Keratinocyte (primary cell): ENCODE measurements at regions not wholly inside any gene's neighbourhood (a gene's known extent, or its start where the extent isn't known, plus 50 kb on each side); places are given as distances from the start of the nearest gene placed in this dataset.

Experiments used
- CTCF ChIP-seq, 3 experiments: IDR thresholded peaks in 1 of 3; conservative IDR thresholded peaks in 1 of 3; optimal IDR thresholded peaks in 1 of 3; 2 replicates in 2 of 3; 3 replicates in 1 of 3; pipeline versions ENCODE3 to v1.5.1; 2011; ENCODE audit warnings: low read length in 3 of 3, mild to moderate bottlenecking in 3 of 3, moderate library complexity in 2 of 3, control low read depth in 1 of 3, inconsistent platforms in 1 of 3; ENCODE audit not compliant: insufficient read depth in 2 of 3; ENCODE audit errors: extremely low read depth in 1 of 3
- EZH2 ChIP-seq: IDR thresholded peaks from one replicate; pipeline ENCODE4 v1.6.1; 2012; ENCODE audit warnings: inconsistent platforms, mild to moderate bottlenecking, low read length, moderate library complexity

DNA sequence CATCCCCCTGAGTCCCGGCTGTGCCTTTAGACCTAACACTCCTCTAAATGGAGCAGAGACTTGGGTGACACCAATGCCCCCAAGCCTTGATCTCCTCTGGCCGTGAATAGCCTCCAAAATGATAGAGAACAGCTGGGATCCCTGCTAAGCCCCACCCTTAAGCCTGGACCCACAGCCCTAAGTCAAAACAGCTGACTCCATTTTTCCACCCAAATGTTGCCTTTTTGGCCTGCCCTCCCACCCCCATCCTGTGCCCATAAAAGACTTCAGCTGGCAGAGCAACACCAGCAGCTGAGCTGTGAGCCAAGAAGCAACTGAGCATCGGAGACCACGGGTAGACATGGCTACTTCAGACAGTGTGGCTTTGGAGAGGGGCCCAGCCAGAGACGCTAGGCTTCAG lies 420.8 kb downstream of the NPHP4 start:
- TF ChIP-seq CTCF (optimal IDR thresholded peaks at IDR 0.05 in 1 of 3, IDR thresholded peaks at IDR 0.05 in 1 of 3, conservative IDR thresholded peaks at IDR 0.05 in 1 of 3; ENCODE audit: extremely low read depth in 1 of 3, insufficient read depth in 2 of 3, low read length in 3 of 3) (no peak), EZH2 (no peak)
